GM21825 (cell line): ENCODE measurements at regions not wholly inside any gene's neighbourhood (a gene's known extent, or its start where the extent isn't known, plus 50 kb on each side); places are given as distances from the start of the nearest gene placed in this dataset.
A peak's percentile ranks its signal among the peaks of the same experiment; 100 is the strongest.

Source experiments
- ATAC-seq: cut with Tn5 transposase; IDR thresholded peaks from one replicate; pipeline ENCODE4 v1.9.1; 2021; ENCODE audit warnings: mild to moderate bottlenecking, moderate library complexity; ENCODE audit not compliant: unreplicated experiment

DNA sequence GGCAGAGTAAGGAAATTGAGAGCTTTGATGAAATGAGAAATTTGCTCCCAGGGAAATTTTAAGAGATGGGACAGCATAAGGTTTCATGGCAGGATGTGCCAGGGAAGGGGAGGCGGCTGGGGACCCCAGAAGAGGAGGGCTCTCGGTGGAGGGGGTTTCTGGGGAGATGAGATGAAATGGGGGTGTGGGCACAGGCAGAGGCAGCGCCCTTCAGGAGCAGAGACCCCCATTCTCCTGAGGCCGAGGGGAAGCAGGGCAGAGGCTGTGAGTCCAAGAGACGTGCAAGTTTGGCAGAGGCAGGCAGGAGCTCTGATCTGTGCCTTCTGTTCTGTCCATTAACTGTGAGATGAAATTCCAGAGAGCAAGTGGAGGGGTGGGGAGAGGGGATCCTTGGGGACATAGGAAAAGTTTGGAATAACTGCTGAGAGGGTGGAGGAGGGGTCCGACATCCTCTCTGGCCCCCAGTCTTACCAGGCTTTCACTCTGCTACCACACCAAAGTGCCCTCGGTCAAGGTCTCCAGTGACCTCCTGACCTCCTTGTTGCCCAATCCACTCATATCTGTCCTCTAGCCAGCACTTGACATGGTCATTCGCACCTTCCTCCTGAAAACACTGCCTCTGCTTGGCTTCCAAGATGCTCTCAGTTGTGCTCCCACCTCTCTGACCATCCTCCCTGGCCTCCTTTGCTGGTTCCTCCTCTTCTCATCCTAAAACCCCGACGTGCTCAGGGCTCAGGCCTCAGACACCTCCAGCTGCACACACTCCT, 108.1 kb upstream of the MVB12B start:
- no peak for ATAC-seq

GRCh38 chr9:126219166-126219565, 107.5 kb upstream of the MVB12B start:
- no peak for ATAC-seq

- ATAC-seq: no peak
These were observed 107.0 kb upstream of the MVB12B start for GRCh38 chr9:126219648-126220063.

DNA sequence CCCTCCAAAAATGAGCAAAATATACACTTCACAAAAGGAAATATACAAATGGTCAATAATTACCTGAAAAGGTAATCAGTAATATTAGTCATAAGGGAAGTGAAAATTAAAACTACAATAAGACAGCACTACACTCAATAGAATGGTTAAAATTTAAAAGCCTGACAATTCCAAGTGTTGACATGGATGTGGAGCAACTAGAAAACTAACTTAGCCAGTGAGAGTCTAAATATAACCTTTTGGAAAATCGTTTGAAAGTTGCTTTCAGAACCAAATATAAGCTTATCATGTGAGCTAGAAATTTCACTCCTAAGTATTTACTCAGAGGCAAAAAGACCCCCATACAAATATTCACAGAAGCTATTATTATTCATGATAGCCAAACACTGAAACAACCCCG, 105.1 kb upstream of the MVB12B start:
- no peak for ATAC-seq

GRCh38 chr9:126222363-126222834, 104.2 kb upstream of the MVB12B start:
- ATAC-seq: no peak

- ATAC-seq: no peak
These were observed 103.7 kb upstream of the MVB12B start for GRCh38 chr9:126222835-126223431.

GRCh38 chr9:126223798-126224531, 102.7 kb upstream of the MVB12B start:
- ATAC-seq: no peak

- no peak for ATAC-seq
These were observed 100.7 kb upstream of the MVB12B start for GRCh38 chr9:126225611-126226609.

DNA sequence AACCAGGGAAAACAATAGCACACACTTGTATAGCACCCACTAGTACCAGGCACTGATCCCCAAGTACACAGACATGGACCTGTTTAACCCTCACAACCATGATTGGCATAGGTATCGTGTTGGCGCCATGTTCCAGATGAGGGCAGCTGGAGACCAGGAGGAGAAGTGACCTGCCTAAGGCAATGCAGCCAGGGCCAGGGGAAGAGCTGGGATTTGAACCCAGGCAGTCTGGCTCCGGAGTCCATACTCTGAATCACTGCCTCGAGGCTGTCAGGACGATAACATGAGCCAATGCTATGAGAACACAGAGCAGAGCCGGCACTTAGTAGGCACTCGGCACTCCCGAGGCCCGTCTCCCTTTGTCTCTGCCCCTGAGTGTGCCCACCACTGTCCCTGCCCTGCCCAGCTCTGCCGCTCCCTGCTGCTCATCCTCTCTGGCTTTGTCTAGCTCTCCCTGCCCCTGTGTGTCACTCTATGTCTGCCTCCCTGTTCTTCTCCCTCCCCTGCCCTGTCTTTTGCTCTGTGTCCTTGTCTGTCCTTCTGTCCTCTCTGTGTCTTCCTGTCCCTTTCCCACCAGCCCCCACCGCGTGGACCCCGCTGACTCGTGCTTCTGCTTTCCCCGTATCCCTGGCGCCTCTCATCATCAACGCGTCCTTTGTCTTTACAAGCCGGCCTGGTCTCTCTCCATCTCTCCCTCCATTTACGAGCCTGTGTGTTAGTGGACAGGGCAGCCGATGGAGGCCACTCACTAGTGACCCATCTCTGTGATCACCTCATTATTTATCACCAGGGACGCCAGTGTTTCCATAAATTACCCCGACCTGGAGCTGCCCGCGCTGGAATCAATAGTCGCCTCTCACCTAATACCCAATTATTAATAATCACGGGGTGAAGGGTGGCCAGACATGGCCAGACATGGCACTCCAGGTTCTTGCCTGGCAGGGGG, 99.4 kb upstream of the MVB12B start:
- no peak for ATAC-seq

GRCh38 chr9:126228111-126228780, 98.4 kb upstream of the MVB12B start:
- no peak for ATAC-seq

DNA sequence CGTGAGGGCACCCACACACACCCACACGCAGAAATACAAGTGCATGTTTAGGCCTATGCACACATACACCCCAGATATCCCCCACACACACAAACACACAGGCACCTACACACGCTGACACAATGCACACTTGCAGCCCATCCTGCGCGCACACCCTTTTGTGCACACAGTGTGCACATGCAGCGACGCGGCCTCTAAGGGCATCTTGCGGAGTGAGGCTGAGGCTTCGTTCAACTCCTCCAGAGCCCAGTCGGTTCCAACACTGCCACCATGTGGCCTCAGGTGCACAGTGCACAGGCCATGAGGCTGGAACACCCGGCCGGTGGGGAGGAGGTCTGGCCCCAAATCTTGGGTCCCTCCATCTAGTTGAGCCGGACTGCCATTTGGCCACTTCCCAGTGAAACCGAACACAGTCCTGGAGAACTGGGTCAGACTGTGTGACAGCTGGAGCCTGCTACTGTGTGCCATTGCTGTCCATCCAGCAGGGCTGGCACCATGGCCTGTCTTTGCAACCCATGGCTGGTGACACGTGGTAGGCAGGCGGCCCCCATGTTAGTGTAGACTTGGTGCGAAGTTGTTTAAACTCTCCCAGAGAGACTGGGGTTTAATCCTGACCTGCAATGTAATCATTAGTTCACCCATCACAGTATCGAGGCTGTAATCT, 97.7 kb upstream of the MVB12B start:
- peak; percentile 70 for ATAC-seq

GRCh38 chr9:126229501-126229900, 97.1 kb upstream of the MVB12B start:
- ATAC-seq: no peak

GRCh38 chr9:126230692-126231091, 95.9 kb upstream of the MVB12B start:
- ATAC-seq: no peak

DNA sequence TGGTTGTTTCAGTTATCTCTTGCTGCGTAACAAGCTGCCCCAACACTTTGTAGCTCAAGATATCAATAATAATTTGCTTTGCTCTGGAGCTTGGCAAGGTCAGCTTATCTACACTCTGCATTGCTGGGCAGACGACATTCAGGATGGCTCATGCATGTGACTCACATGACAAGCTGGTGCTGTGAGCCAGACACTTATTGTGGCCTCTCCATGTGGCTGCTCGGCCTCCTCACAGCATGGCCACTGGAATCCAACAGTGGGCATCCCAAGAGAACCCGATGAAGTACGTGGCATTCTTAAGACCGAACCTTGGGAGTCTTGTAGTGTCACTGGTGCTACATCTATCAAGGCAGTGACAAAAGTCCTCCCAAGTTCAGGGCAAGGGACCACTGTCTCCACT, 94.2 kb upstream of the MVB12B start:
- no peak for ATAC-seq

DNA sequence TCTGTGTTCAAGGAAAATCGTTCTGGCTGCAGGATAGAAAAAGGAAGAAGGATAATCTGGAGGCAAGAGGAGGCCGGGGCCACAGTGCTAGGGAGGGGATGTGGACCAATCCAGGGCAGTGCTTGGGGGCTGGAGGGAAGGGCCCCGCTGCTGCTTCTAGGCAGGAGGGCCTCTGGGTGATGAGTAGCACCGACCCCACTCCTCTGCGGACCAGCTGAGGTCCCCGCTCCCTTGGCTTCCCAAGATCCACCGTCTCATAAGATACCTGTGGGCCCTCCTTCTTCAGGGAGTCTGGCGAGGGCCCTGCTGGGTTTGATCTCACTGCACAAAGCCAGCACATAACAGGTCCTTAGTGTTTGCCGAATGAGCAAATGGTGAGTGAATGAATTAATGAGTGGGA, 93.5 kb upstream of the MVB12B start:
- no peak for ATAC-seq

DNA sequence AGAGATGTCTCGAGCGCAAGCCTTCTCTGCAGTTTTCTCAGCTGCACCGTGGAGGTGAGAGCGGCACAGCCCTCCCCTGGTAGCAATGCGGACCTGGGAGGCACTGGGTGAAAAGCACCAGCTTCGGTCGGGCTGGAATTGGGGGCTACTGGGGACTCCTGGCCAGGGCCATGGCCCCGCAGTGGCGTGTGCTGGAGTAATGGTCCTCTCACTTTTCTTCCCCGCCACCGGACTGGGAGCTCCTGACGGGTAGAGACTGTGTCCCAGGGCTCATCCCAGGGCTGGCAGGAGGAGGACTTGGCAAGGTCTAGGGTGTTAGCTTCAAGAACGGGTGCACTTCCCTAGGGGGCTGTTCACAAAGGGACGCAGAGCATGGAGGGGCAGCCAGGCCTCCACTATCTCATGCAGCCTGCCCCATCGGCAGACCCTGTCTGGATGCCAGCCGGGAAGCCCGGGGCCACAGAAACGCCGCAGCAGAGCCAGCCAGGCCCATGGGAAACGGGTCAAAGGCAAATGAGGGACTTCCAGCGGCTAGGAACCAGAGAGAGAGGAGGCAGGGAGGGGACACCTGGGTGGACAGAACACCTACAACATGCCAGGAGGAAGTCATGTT, 92.6 kb upstream of the MVB12B start:
- ATAC-seq: no peak

DNA sequence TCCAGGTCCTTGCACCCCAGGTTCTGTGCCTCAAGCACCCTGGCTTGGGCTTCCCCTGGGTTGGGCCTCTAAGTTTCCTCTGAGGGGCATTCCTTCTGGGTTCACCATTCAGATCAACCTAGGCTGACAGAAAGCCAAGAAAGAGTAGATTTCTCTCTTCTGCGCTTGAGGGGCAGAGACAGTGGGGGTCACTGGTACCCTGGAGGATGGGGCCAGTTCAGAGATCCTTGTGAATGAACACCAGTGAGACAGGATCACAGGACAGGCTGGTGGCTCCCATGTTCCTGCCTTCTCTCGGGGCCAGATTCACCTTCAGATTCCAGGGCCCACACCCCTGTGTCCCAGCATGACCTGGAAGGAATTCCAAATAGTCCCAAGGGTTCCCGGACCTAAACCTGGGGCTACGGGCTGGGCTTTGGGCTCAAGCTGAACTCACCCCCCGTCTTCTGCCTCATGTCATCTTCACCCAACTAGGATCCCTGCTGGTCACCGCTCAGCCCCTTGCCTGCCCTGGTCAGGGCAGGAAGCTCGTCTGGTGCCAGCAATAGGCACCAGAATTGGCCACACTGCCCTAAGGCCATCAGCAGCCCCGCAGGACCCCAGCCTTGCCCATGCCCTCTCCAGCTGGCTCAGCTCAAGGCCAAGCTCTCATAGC, 91.8 kb upstream of the MVB12B start:
- no peak for ATAC-seq
